SK-N-SH (cell line): ENCODE measurements at regions not wholly inside any gene's neighbourhood (a gene's known extent, or its start where the extent isn't known, plus 50 kb on each side); places are given as distances from the start of the nearest gene placed in this dataset.

Source experiments
- CTCF ChIP-seq: fragments of 200-600 bp; sonication (generic); IDR thresholded peaks from 2 replicates; pipeline ENCODE4 v1.6.1; 2017; ENCODE audit warnings: antibody characterized with exemption, mild to moderate bottlenecking, moderate library complexity
- EP300 ChIP-seq, 2 experiments: IDR thresholded peaks; 2 replicates each; pipeline versions ENCODE4 v1.4.0 to v1.6.1; 2012; ENCODE audit warnings: borderline replicate concordance in 1 of 2, low read depth in 1 of 2, low read length in 1 of 2
- EZH2phosphoT487 ChIP-seq: fragments of 200-600 bp; sonication (generic); IDR thresholded peaks from 2 replicates; pipeline ENCODE4 v1.6.1; 2017; ENCODE audit warnings: low read depth, mixed run types, mild to moderate bottlenecking, antibody characterized with exemption, moderate library complexity, borderline replicate concordance
- FOSL2 ChIP-seq: IDR thresholded peaks from 2 replicates; pipeline ENCODE4 v1.4.0; 2012; ENCODE audit warnings: low read depth, mild to moderate bottlenecking, moderate library complexity, borderline replicate concordance
- GATA2 ChIP-seq: sonication (generic); formaldehyde crosslinking; IDR thresholded peaks from 2 replicates; pipeline ENCODE4 v1.5.0; 2020; ENCODE audit warnings: mild to moderate bottlenecking, missing genetic modification reagents
- MXI1 ChIP-seq: IDR thresholded peaks from 2 replicates; pipeline ENCODE4 v1.6.1; 2012; ENCODE audit warnings: mild to moderate bottlenecking, low read depth, low read length, improper control_type of control experiment
- NFIC ChIP-seq: IDR thresholded peaks from 2 replicates; pipeline ENCODE4 v1.4.0; 2012; ENCODE audit warnings: borderline replicate concordance
- NRF1 ChIP-seq: IDR thresholded peaks from 2 replicates; pipeline ENCODE4 v1.6.1; 2012; ENCODE audit warnings: low read depth, mild to moderate bottlenecking, low read length
- RAD21 ChIP-seq: IDR thresholded peaks from 2 replicates; pipeline ENCODE4 v1.6.1; 2012; ENCODE audit warnings: mild to moderate bottlenecking, low read length
- TAF1 ChIP-seq: IDR thresholded peaks from 2 replicates; pipeline ENCODE4 v1.6.1; 2012; ENCODE audit warnings: low read depth, mild to moderate bottlenecking, low read length, moderate library complexity, borderline replicate concordance
- USF1 ChIP-seq: IDR thresholded peaks from 2 replicates; pipeline ENCODE4 v1.4.0; 2012; ENCODE audit warnings: low read depth, borderline replicate concordance
- TF ChIP-seq, protein P1 (sequence below): IDR thresholded peaks from 2 replicates; pipeline ENCODE4 v1.4.0; 2012; ENCODE audit warnings: low read depth

DNA sequence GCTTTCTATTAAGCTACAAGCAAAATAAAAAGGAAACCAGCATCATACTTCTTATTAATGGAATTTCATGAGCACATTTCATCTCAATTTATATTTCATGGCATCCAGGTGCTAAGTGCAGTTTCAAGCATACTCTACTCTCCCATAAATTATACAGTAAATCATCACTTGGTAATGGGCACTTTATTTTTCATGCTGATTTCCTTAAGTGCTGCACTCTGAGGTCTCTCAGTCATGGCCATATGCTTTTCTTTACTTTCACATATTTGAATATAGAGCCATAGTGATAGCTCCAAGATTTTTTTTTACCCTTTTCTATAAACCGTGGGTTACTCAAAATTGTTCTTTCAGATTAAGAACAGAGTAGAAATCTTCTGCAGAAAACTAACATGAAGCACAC, 1505.7 kb upstream of the CADM2 start:
- TF ChIP-seq CTCF, result no peak
- no peak for TF ChIP-seq MXI1
- no peak for TF ChIP-seq RAD21
- no peak for TF ChIP-seq FOSL2
- TF ChIP-seq, protein P1, sequence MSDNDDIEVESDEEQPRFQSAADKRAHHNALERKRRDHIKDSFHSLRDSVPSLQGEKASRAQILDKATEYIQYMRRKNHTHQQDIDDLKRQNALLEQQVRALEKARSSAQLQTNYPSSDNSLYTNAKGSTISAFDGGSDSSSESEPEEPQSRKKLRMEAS, result no peak
- TF ChIP-seq NFIC, result no peak
- no peak for TF ChIP-seq USF1
- no peak for TF ChIP-seq EZH2phosphoT487
- TF ChIP-seq EP300 (IDR thresholded peaks at IDR 0.05; ENCODE audit: borderline replicate concordance in 1 of 2, low read depth in 1 of 2, low read length in 1 of 2), result no peak
- TF ChIP-seq NRF1, result no peak
- no peak for TF ChIP-seq TAF1
- no peak for TF ChIP-seq GATA2 (CRISPR knock-in tag)
